ENCODE measurements at regions not wholly inside any gene's neighbourhood (a gene's known extent, or its start where the extent isn't known, plus 50 kb on each side); places are given as distances from the start of the nearest gene placed in this dataset.

DNA sequence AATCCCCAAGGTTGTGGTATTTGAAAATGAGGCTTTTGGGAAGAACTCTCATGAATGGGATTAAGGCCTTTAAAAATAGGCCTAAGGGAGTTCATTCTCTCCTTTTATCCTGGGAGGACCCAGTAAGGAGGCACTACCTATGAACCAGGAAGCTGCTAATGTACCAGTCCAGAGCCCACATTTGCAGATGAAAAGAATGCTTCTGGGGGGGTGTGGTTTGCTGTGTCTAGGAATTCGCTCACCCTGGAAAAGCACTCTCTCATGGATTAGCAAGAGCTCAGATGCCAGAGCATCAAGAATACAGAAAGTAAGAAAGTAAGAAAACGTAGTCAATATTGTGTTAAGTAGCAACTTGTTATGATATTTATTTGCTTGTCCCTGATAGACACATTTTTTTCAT lies 785.7 kb upstream of the GYPC start:
- TF ChIP-seq, protein P1, sequence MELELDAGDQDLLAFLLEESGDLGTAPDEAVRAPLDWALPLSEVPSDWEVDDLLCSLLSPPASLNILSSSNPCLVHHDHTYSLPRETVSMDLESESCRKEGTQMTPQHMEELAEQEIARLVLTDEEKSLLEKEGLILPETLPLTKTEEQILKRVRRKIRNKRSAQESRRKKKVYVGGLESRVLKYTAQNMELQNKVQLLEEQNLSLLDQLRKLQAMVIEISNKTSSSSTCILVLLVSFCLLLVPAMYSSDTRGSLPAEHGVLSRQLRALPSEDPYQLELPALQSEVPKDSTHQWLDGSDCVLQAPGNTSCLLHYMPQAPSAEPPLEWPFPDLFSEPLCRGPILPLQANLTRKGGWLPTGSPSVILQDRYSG (CRISPR knock-in tag; IDR thresholded peaks at IDR 0.05), result no peak
- TF ChIP-seq, protein P2, sequence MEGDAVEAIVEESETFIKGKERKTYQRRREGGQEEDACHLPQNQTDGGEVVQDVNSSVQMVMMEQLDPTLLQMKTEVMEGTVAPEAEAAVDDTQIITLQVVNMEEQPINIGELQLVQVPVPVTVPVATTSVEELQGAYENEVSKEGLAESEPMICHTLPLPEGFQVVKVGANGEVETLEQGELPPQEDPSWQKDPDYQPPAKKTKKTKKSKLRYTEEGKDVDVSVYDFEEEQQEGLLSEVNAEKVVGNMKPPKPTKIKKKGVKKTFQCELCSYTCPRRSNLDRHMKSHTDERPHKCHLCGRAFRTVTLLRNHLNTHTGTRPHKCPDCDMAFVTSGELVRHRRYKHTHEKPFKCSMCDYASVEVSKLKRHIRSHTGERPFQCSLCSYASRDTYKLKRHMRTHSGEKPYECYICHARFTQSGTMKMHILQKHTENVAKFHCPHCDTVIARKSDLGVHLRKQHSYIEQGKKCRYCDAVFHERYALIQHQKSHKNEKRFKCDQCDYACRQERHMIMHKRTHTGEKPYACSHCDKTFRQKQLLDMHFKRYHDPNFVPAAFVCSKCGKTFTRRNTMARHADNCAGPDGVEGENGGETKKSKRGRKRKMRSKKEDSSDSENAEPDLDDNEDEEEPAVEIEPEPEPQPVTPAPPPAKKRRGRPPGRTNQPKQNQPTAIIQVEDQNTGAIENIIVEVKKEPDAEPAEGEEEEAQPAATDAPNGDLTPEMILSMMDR (CRISPR knock-in tag; IDR thresholded peaks at IDR 0.05), result no peak
- no peak for TF ChIP-seq ARID2 (CRISPR knock-in tag; IDR thresholded peaks at IDR 0.05; ENCODE audit: borderline replicate concordance)
- TF ChIP-seq ZKSCAN1 (IDR thresholded peaks at IDR 0.05; ENCODE audit: low read length), result no peak
- no peak for TF ChIP-seq TBP (CRISPR knock-in tag; IDR thresholded peaks at IDR 0.05)

Data from HepG2 (cell line).